IMR-90 (cell line): ENCODE measurements at regions not wholly inside any gene's neighbourhood (a gene's known extent, or its start where the extent isn't known, plus 50 kb on each side); places are given as distances from the start of the nearest gene placed in this dataset.
"Not testable (repeated sequence)": the region's sequence is repeated elsewhere in the genome, so short reads cannot be mapped to it uniquely, and the experiment has no call there.

Experiments used
- ATAC-seq: fragments of 200-7000 bp; cut with Tn5 transposase; 2 replicates; pipeline ENCODE4 v1.9.1; 2020; ENCODE audit warnings: low read depth, mild to moderate bottlenecking, moderate library complexity
- BruUV-seq: library from RNA; stranded (reverse); fragments of 400-500 nt; replicated peaks from 2 replicates; lab custom pipeline; 2021; lab: Mats Ljungman, UMichigan
- CTCF ChIA-PET: fragments of 300-600 bp; formaldehyde crosslinking; extraction: SDS; loops from one replicate; lab custom pipeline; 2021; ENCODE audit warnings: antibody characterized with exemption; lab: Yijun Ruan, JAX
- POLR2A ChIA-PET: fragments of 300-600 bp; sonication (Branson Sonifier 250); formaldehyde crosslinking; loops from one replicate; lab custom pipeline; 2022; ENCODE audit warnings: antibody characterized with exemption; ENCODE audit not compliant: unreplicated experiment; lab: Charles Lee
- DNase-seq: peaks from one replicate; pipeline ENCODE4 v3.0.0; 2013
- H2AFZ ChIP-seq: replicated peaks from 2 replicates; pipeline ENCODE3; 2013; ENCODE audit warnings: low read length, mild to moderate bottlenecking; ENCODE audit not compliant: poor library complexity
- H2AK5ac ChIP-seq: 2 replicates; pipeline ENCODE4 v1.6.1; 2013; ENCODE audit warnings: low read depth, low read length, inconsistent platforms
- H2AK9ac ChIP-seq: replicated peaks from 2 replicates; pipeline ENCODE3; 2013; ENCODE audit warnings: mild to moderate bottlenecking, low read depth, low read length, moderate library complexity; ENCODE audit not compliant: poor library complexity
- H2BK120ac ChIP-seq: 2 replicates; pipeline ENCODE4 v1.6.1; 2013; ENCODE audit warnings: low read depth, low read length, inconsistent platforms
- H2BK15ac ChIP-seq: 3 replicates; pipeline ENCODE4 v1.6.1; 2013; ENCODE audit warnings: low read depth, low read length, inconsistent platforms
- H2BK20ac ChIP-seq: 2 replicates; pipeline ENCODE4 v1.6.1; 2013; ENCODE audit warnings: low read depth, mild to moderate bottlenecking, inconsistent platforms, low read length, moderate library complexity
- H2BK5ac ChIP-seq: 2 replicates; pipeline ENCODE4 v1.6.1; 2013; ENCODE audit warnings: mild to moderate bottlenecking, low read depth, low read length, inconsistent platforms; ENCODE audit not compliant: poor library complexity, severe bottlenecking
- H3K14ac ChIP-seq: replicated peaks from 2 replicates; pipeline ENCODE4 v1.6.1; 2013; ENCODE audit warnings: low read depth, low read length, inconsistent platforms
- H3K18ac ChIP-seq: 2 replicates; pipeline ENCODE4 v1.6.1; 2013; ENCODE audit warnings: low read depth, low read length, control low read depth
- H3K23ac ChIP-seq: 2 replicates; pipeline ENCODE4 v1.6.1; 2013; ENCODE audit warnings: low read depth, low read length, inconsistent platforms
- H3K27ac ChIP-seq: 2 replicates; pipeline ENCODE4 v1.5.1; 2013; ENCODE audit warnings: mild to moderate bottlenecking, control low read depth, low read length; ENCODE audit not compliant: insufficient read depth
- H3K27me3 ChIP-seq: 2 replicates; pipeline ENCODE4 v1.6.1; 2013; ENCODE audit warnings: low read length; ENCODE audit not compliant: control insufficient read depth, insufficient read depth
- H3K36me3 ChIP-seq: 2 replicates; pipeline ENCODE4 v1.6.1; 2013; ENCODE audit warnings: low read length, mixed read lengths; ENCODE audit not compliant: control insufficient read depth, insufficient read depth
- H3K4ac ChIP-seq: 2 replicates; pipeline ENCODE4 v1.6.1; 2013; ENCODE audit warnings: low read depth, low read length, inconsistent platforms
- H3K4me1 ChIP-seq: 2 replicates; pipeline ENCODE4 v1.6.1; 2013; ENCODE audit warnings: low read length, mixed read lengths; ENCODE audit not compliant: control insufficient read depth, insufficient read depth
- H3K4me2 ChIP-seq: 2 replicates; pipeline ENCODE4 v1.6.1; 2013; ENCODE audit warnings: low read depth, mild to moderate bottlenecking, control low read depth, low read length, moderate library complexity
- H3K4me3 ChIP-seq: 2 replicates; pipeline ENCODE4 v1.5.1; 2013; ENCODE audit warnings: low read depth, mild to moderate bottlenecking, control low read depth, low read length, moderate library complexity; ENCODE audit not compliant: insufficient read depth
- H3K56ac ChIP-seq: 2 replicates; pipeline ENCODE4 v1.6.1; 2013; ENCODE audit warnings: low read length, inconsistent platforms; ENCODE audit not compliant: insufficient read depth; ENCODE audit errors: extremely low read depth
- H3K79me1 ChIP-seq, 2 experiments: 2 replicates each; pipeline ENCODE4 v1.6.1; 2013; ENCODE audit warnings: low read length in 2 of 2, inconsistent platforms in 1 of 2, low read depth in 1 of 2
- H3K9ac ChIP-seq: 2 replicates; pipeline ENCODE4 v1.6.1; 2013; ENCODE audit warnings: low read depth, low read length, control low read depth
- H3K9me1 ChIP-seq: 2 replicates; pipeline ENCODE4 v1.6.1; 2013; ENCODE audit warnings: low read length, inconsistent platforms; ENCODE audit not compliant: insufficient read depth
- H3K9me3 ChIP-seq: 2 replicates; pipeline ENCODE4 v1.6.1; 2013; ENCODE audit warnings: low read length; ENCODE audit not compliant: control insufficient read depth, insufficient read depth
- H4K20me1 ChIP-seq: 2 replicates; pipeline ENCODE4 v1.6.1; 2013; ENCODE audit warnings: low read length, inconsistent platforms; ENCODE audit not compliant: insufficient read depth
- H4K5ac ChIP-seq: 2 replicates; pipeline ENCODE4 v1.6.1; 2013; ENCODE audit warnings: mild to moderate bottlenecking, low read depth, low read length, control low read depth
- H4K8ac ChIP-seq, 2 experiments: 2 replicates each; pipeline ENCODE4 v1.6.1; 2013; ENCODE audit warnings: low read depth in 2 of 2, low read length in 2 of 2, control low read depth in 1 of 2, inconsistent platforms in 1 of 2
- H4K91ac ChIP-seq: 2 replicates; pipeline ENCODE4 v1.6.1; 2013; ENCODE audit warnings: low read depth, low read length, inconsistent platforms; ENCODE audit not compliant: insufficient read depth
- WGBS, 2 experiments: methylation state at CpG; one replicate each; pipeline versions ENCODE4 v1.1.5 to v1.1.7; 2013; ENCODE audit warnings: missing lambda C conversion rate in 2 of 2; ENCODE audit not compliant: insufficient read length in 1 of 2; ENCODE audit errors: extremely low coverage in 2 of 2; 5-methylcytosine and 5-hydroxymethylcytosine counted together
- dilution Hi-C: fragments of 300-500 bp; cut with HindIII; formaldehyde crosslinking; loops from one replicate; pipeline ENCODE4 v1.14.3; 2018; ENCODE audit warnings: low sequenced_read_pairs; ENCODE audit not compliant: unreplicated experiment
- in situ Hi-C: fragments of 300-500 bp; cut with MboI; formaldehyde crosslinking; loops from 3 replicates; pipeline ENCODE4 v1.14.3; 2019; ENCODE audit warnings: low sequenced_read_pairs, inconsistent platforms, mixed read lengths
- intact Hi-C: fragments of 100-400 bp; cut with micrococcal nuclease; formaldehyde crosslinking; loops from 2 replicates; pipeline ENCODE4 v1.10.0; 2022

DNA sequence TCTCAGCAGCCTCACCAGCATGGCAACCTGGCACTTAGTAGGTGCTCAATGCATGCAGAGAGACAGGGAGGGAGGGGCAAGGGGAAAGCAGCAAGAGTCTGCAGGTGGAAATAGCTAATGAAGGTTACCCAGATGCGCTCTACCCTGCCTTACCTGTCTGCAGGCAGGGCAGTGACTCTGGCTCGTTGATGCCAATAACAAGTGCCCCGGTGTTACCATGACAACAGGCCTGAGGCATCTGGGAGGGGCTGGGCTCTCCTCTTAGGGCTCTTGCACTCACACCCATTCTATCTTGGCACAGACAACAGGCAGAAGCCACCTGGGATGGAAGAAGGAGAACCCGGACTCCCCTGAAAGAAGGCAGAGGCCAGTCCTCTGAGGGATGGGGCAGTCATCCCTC is 896.0 kb downstream of the TUBA3C start:
- H3K9me3 ChIP-seq, in situ Hi-C loops, H3K4me1 ChIP-seq, POLR2A ChIA-PET, H4K91ac ChIP-seq, DNase-seq, BruUV-seq, H4K5ac ChIP-seq, H2AK9ac ChIP-seq, H3K14ac ChIP-seq, intact Hi-C loops, H2AK5ac ChIP-seq, H3K4ac ChIP-seq, dilution Hi-C loops, CTCF ChIA-PET, H4K8ac ChIP-seq, H3K23ac ChIP-seq, H3K4me3 ChIP-seq, H2BK20ac ChIP-seq, H3K27me3 ChIP-seq, H3K4me2 ChIP-seq, H4K20me1 ChIP-seq, H2BK5ac ChIP-seq, H3K79me1 ChIP-seq, H2BK15ac ChIP-seq, H3K56ac ChIP-seq, H3K27ac ChIP-seq, ATAC-seq, H2BK120ac ChIP-seq, H2AFZ ChIP-seq, H3K9me1 ChIP-seq, H3K36me3 ChIP-seq, H3K9ac ChIP-seq, H3K18ac ChIP-seq: not testable (repeated sequence)
- no CpG with 5 or more reads among the region's 4 CpGs for WGBS, 2 experiments

GRCh38 chr13:18284040-18284439 is 897.6 kb downstream of the TUBA3C start:
- H3K27ac ChIP-seq, H2BK20ac ChIP-seq, H4K20me1 ChIP-seq, dilution Hi-C loops, BruUV-seq, H3K9me1 ChIP-seq, H3K23ac ChIP-seq, H3K4me1 ChIP-seq, H3K36me3 ChIP-seq, H3K56ac ChIP-seq, intact Hi-C loops, CTCF ChIA-PET, H2BK5ac ChIP-seq, H3K14ac ChIP-seq, H4K91ac ChIP-seq, H2AFZ ChIP-seq, H3K79me1 ChIP-seq, H4K5ac ChIP-seq, H3K4ac ChIP-seq, H3K9ac ChIP-seq, H2AK5ac ChIP-seq, in situ Hi-C loops, H2BK15ac ChIP-seq, POLR2A ChIA-PET, DNase-seq, H4K8ac ChIP-seq, H2BK120ac ChIP-seq, H3K27me3 ChIP-seq, H3K9me3 ChIP-seq, H3K4me3 ChIP-seq, H2AK9ac ChIP-seq, H3K4me2 ChIP-seq, ATAC-seq, H3K18ac ChIP-seq: not testable (repeated sequence)
- no CpG with 5 or more reads among the region's 5 CpGs for WGBS, 2 experiments
